HCT116 (cell line): ENCODE measurements at regions not wholly inside any gene's neighbourhood (a gene's known extent, or its start where the extent isn't known, plus 50 kb on each side); places are given as distances from the start of the nearest gene placed in this dataset.
"Not testable (repeated sequence)": the region's sequence is repeated elsewhere in the genome, so short reads cannot be mapped to it uniquely, and the experiment has no call there.

Source experiments
- ATAC-seq: fragments of 200-7000 bp; cut with Tn5 transposase; 2 replicates; pipeline ENCODE4 v1.9.1; 2020; ENCODE audit warnings: mild to moderate bottlenecking, moderate library complexity
- BruUV-seq: library from RNA; stranded (reverse); fragments of 400-500 nt; replicated peaks from 2 replicates; lab custom pipeline; 2021; lab: Mats Ljungman, UMichigan
- CTCF ChIA-PET: fragments of 300-600 bp; sonication (Branson Sonifier 250); formaldehyde crosslinking; loops from one replicate; lab custom pipeline; 2021; ENCODE audit warnings: antibody characterized with exemption; lab: Charles Lee
- POLR2A ChIA-PET: fragments of 300-600, 350-600 bp; sonication (Branson Sonifier 250); formaldehyde crosslinking; loops from one replicate; lab custom pipeline; 2021; ENCODE audit warnings: antibody characterized with exemption; lab: Charles Lee
- RAD21 ChIA-PET, 2 experiments: fragments of 300-600 bp; sonication (Branson Sonifier 250); formaldehyde crosslinking; loops; one replicate each; lab custom pipeline; 2023; ENCODE audit warnings: low total read pairs in 2 of 2; ENCODE audit not compliant: uncharacterized antibody in 2 of 2, unreplicated experiment in 2 of 2, low non-redundant PET in 1 of 2; lab: Charles Lee
- DNase-seq: peaks from one replicate; pipeline ENCODE4 v3.0.0-alpha.2; 2010; ENCODE audit warnings: low read depth, low spot score
- H2AFZ ChIP-seq: fragments of 200-600 bp; shearing (Covaris generic), sonication (generic); 2 replicates; pipeline ENCODE4 v1.6.1; 2017; ENCODE audit warnings: low read depth, mixed run types, mixed read lengths, antibody characterized with exemption, low read length; ENCODE audit not compliant: poor library complexity, severe bottlenecking
- H3K27ac ChIP-seq: 2 replicates; pipeline ENCODE4 v1.5.1; 2012; ENCODE audit warnings: low read depth, low read length
- H3K27me3 ChIP-seq: fragments of 200-600 bp; sonication (generic); 2 replicates; pipeline ENCODE4 v1.6.1; 2016; ENCODE audit warnings: mixed run types, low read length, mixed read lengths; ENCODE audit not compliant: insufficient read depth
- H3K36me3 ChIP-seq, 2 experiments: fragments of 200-500 bp in 1 of 2; fragments of 200-600 bp in 1 of 2; sonication (Bioruptor generic) in 1 of 2; sonication (generic) in 1 of 2; 2 replicates each; pipeline versions ENCODE4 v1.5.1 to v1.6.1; 2014 to 2016; ENCODE audit warnings: low read length in 2 of 2, inconsistent platforms in 1 of 2, mixed read lengths in 1 of 2, mixed run types in 1 of 2; ENCODE audit not compliant: insufficient read depth in 2 of 2, control insufficient read depth in 1 of 2
- H3K4me1 ChIP-seq, 2 experiments: fragments of 200-600 bp in 1 of 2; sonication (generic) in 1 of 2; 2 replicates each; pipeline versions ENCODE4 v1.5.1 to v1.6.1; 2012 to 2017; ENCODE audit warnings: low read length in 2 of 2, inconsistent platforms in 1 of 2, mild to moderate bottlenecking in 1 of 2, mixed read lengths in 1 of 2, mixed run types in 1 of 2, moderate library complexity in 1 of 2; ENCODE audit not compliant: insufficient read depth in 2 of 2, control insufficient read depth in 1 of 2
- H3K4me2 ChIP-seq: fragments of 200-600 bp; sonication (generic); 2 replicates; pipeline ENCODE4 v1.6.1; 2017; ENCODE audit warnings: mixed run types, low read length, mixed read lengths
- H3K4me3 ChIP-seq, 2 experiments: fragments of 200-600 bp in 1 of 2; sonication (generic) in 1 of 2; replicated peaks in 1 of 2; 2 replicates each; pipeline ENCODE4 v1.5.1; 2011 to 2016; ENCODE audit warnings: low read length in 2 of 2, control low read depth in 1 of 2, low read depth in 1 of 2, mild to moderate bottlenecking in 1 of 2, mixed read lengths in 1 of 2, mixed run types in 1 of 2
- H3K79me2 ChIP-seq: fragments of 200-600 bp; sonication (generic); 2 replicates; pipeline ENCODE4 v1.6.1; 2017; ENCODE audit warnings: mild to moderate bottlenecking, mixed run types, low read length, moderate library complexity, mixed read lengths; ENCODE audit not compliant: insufficient read depth
- H3K9ac ChIP-seq: fragments of 200-600 bp; sonication (generic); 2 replicates; pipeline ENCODE4 v1.6.1; 2016; ENCODE audit warnings: low read length, mixed read lengths
- H3K9me2 ChIP-seq: fragments of 200-600 bp; sonication (generic), shearing (Covaris generic); 2 replicates; pipeline ENCODE4 v1.6.1; 2017; ENCODE audit warnings: mixed run types, mild to moderate bottlenecking, moderate library complexity; ENCODE audit not compliant: insufficient read depth
- H3K9me3 ChIP-seq, 2 experiments: fragments of 200-500 bp in 1 of 2; fragments of 200-600 bp in 1 of 2; sonication (Bioruptor generic) in 1 of 2; sonication (generic) in 1 of 2; 2 replicates each; pipeline ENCODE4 v1.6.1; 2014 to 2017; ENCODE audit warnings: low read length in 2 of 2, mixed read lengths in 2 of 2, inconsistent platforms in 1 of 2, low read depth in 1 of 2, mild to moderate bottlenecking in 1 of 2, mixed run types in 1 of 2, moderate library complexity in 1 of 2; ENCODE audit not compliant: control insufficient read depth in 1 of 2, insufficient read depth in 1 of 2
- H4K20me1 ChIP-seq: fragments of 200-600 bp; sonication (generic), shearing (Covaris generic); 2 replicates; pipeline ENCODE4 v1.6.1; 2017; ENCODE audit warnings: mixed run types, mild to moderate bottlenecking, moderate library complexity; ENCODE audit not compliant: insufficient read depth
- ATF3 ChIP-seq: IDR thresholded peaks from 2 replicates; pipeline ENCODE4 v1.6.1; 2012
- CEBPB ChIP-seq: IDR thresholded peaks from 2 replicates; pipeline ENCODE4 v1.6.1; 2012; ENCODE audit warnings: low read depth
- EZH2 ChIP-seq: fragments of 200-600 bp; sonication (generic); IDR thresholded peaks from 2 replicates; pipeline ENCODE4 v1.6.1; 2017; ENCODE audit warnings: antibody characterized with exemption, mixed run types
- JUND ChIP-seq: IDR thresholded peaks from 2 replicates; pipeline ENCODE4 v1.6.1; 2012
- POLR2A ChIP-seq: IDR thresholded peaks from 2 replicates; pipeline ENCODE4 v1.7.0; 2011; ENCODE audit warnings: borderline replicate concordance; ENCODE audit not compliant: insufficient read depth, insufficient read length; ENCODE audit errors: extremely low read depth
- POLR2AphosphoS5 ChIP-seq: IDR thresholded peaks from 2 replicates; pipeline ENCODE4 v1.6.1; 2011; ENCODE audit warnings: mild to moderate bottlenecking, low read depth, low read length, moderate library complexity
- REST ChIP-seq: IDR thresholded peaks from 2 replicates; pipeline ENCODE4 v1.6.1; 2012; ENCODE audit warnings: low read depth
- SP1 ChIP-seq: IDR thresholded peaks from 2 replicates; pipeline ENCODE4 v1.6.1; 2012; ENCODE audit warnings: low read depth
- YY1 ChIP-seq: IDR thresholded peaks from 2 replicates; pipeline ENCODE4 v1.6.1; 2011; ENCODE audit warnings: low read length, low read depth, moderate library complexity, mild to moderate bottlenecking; ENCODE audit not compliant: insufficient replicate concordance; ENCODE audit errors: extremely low read depth
- ZNF274 ChIP-seq: fragments of 200-500 bp; sonication (Bioruptor generic); IDR thresholded peaks from 2 replicates; pipeline ENCODE4 v1.6.1; 2014; ENCODE audit warnings: mild to moderate bottlenecking, low read depth, low read length, inconsistent platforms
- intact Hi-C: fragments of 100-400 bp; cut with micrococcal nuclease; formaldehyde crosslinking; loops from 2 replicates; pipeline ENCODE4 v1.10.0; 2022
- TF ChIP-seq, protein P1 (sequence below): IDR thresholded peaks from 2 replicates; pipeline ENCODE4 v1.6.1; 2011; ENCODE audit warnings: mild to moderate bottlenecking, low read length, moderate library complexity; ENCODE audit not compliant: insufficient replicate concordance; ENCODE audit errors: extremely low read depth
- TF ChIP-seq, protein P2 (sequence below): IDR thresholded peaks from 2 replicates; pipeline ENCODE4 v1.6.1; 2012

- H4K20me1 ChIP-seq, ATAC-seq, POLR2A ChIA-PET, H3K27me3 ChIP-seq, H3K79me2 ChIP-seq, H3K9me3 ChIP-seq, CTCF ChIA-PET, H3K27ac ChIP-seq, H3K36me3 ChIP-seq, intact Hi-C loops, DNase-seq, H3K4me2 ChIP-seq, RAD21 ChIA-PET, H3K9ac ChIP-seq, H3K4me1 ChIP-seq, H3K9me2 ChIP-seq, BruUV-seq, H3K4me3 ChIP-seq: not testable (repeated sequence)
- H2AFZ ChIP-seq = peak overlapping the region; percentile 60
Observed at GRCh38 chr14:97148021-97148420, 350.8 kb downstream of the VRK1 start.

- Histone ChIP-seq H2AFZ (no peak overlapping the region), H3K9ac (no peak overlapping the region), H3K9me2 (no peaks in the 10 kb centered on the region), H3K36me3 (no peaks in the 10 kb centered on the region), H3K27ac (no peak overlapping the region), H3K4me1 (peaks cover 0 to 3% of the 10 kb centered on the region in 2 experiments; a peak in 1 of 4 replicates), H3K79me2 (no peaks in the 10 kb centered on the region), H3K9me3 (no peaks in the 10 kb centered on the region), H3K27me3 (no peaks in the 10 kb centered on the region), H4K20me1 (no peaks in the 10 kb centered on the region), H3K4me3 (no peak overlapping the region), H3K4me2 (no peak overlapping the region)
- ATAC-seq (no peak), DNase-seq (no peak)
- CTCF ChIA-PET = no interaction called here
- POLR2A ChIA-PET = no interaction called here
- intact Hi-C loops = no loop called here
- RAD21 ChIA-PET = no interaction called here
- no TSS peak for BruUV-seq
- no peak for TF ChIP-seq POLR2AphosphoS5
- TF ChIP-seq, protein P1, sequence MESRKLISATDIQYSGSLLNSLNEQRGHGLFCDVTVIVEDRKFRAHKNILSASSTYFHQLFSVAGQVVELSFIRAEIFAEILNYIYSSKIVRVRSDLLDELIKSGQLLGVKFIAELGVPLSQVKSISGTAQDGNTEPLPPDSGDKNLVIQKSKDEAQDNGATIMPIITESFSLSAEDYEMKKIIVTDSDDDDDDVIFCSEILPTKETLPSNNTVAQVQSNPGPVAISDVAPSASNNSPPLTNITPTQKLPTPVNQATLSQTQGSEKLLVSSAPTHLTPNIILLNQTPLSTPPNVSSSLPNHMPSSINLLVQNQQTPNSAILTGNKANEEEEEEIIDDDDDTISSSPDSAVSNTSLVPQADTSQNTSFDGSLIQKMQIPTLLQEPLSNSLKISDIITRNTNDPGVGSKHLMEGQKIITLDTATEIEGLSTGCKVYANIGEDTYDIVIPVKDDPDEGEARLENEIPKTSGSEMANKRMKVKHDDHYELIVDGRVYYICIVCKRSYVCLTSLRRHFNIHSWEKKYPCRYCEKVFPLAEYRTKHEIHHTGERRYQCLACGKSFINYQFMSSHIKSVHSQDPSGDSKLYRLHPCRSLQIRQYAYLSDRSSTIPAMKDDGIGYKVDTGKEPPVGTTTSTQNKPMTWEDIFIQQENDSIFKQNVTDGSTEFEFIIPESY = no peak
- no peak for TF ChIP-seq EZH2
- TF ChIP-seq SP1 = no peak
- TF ChIP-seq ZNF274 = no peak
- TF ChIP-seq YY1 = no peak
- TF ChIP-seq, protein P2, sequence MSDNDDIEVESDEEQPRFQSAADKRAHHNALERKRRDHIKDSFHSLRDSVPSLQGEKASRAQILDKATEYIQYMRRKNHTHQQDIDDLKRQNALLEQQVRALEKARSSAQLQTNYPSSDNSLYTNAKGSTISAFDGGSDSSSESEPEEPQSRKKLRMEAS = no peak
- TF ChIP-seq REST = no peak
- no peak for TF ChIP-seq JUND
- TF ChIP-seq ATF3 = no peak
- TF ChIP-seq CEBPB = no peak
- TF ChIP-seq POLR2A = no peak
Observed at GRCh38 chr14:97149775-97150174, 352.6 kb downstream of the VRK1 start.
